ENCODE measurements at regions not wholly inside any gene's neighbourhood (a gene's known extent, or its start where the extent isn't known, plus 50 kb on each side); places are given as distances from the start of the nearest gene placed in this dataset.

- no peak for TF ChIP-seq RAD21 (IDR thresholded peaks at IDR 0.05; ENCODE audit: low read depth)
- TF ChIP-seq CREB1 (IDR thresholded peaks at IDR 0.05; ENCODE audit: low read depth): no peak
- no peak for TF ChIP-seq TCF12 (IDR thresholded peaks at IDR 0.05; ENCODE audit: low read depth)
- TF ChIP-seq YY1 (IDR thresholded peaks at IDR 0.05; ENCODE audit: low read depth): no peak
- TF ChIP-seq CEBPB (IDR thresholded peaks at IDR 0.05): no peak
Observed at GRCh38 chr16:59123479-59123878, 389.4 kb upstream of the GOT2 start.

GRCh38 chr16:59122262-59122537 lies 388.1 kb upstream of the GOT2 start:
- TF ChIP-seq YY1 (IDR thresholded peaks at IDR 0.05; ENCODE audit: low read depth): no peak
- no peak for TF ChIP-seq ZBTB7A (IDR thresholded peaks at IDR 0.05; ENCODE audit: low read depth)
- no peak for TF ChIP-seq CEBPB (IDR thresholded peaks at IDR 0.05)
- TF ChIP-seq CREB1 (IDR thresholded peaks at IDR 0.05; ENCODE audit: low read depth): no peak

- TF ChIP-seq TAF1 (IDR thresholded peaks at IDR 0.05; ENCODE audit: low read depth) (no peak), MAX (IDR thresholded peaks at IDR 0.05) (no peak), NFIC (IDR thresholded peaks at IDR 0.05) (no peak), USF1 (IDR thresholded peaks at IDR 0.05) (no peak), EGR1 (IDR thresholded peaks at IDR 0.05) (no peak), CEBPB (IDR thresholded peaks at IDR 0.05) (no peak), EP300 (IDR thresholded peaks at IDR 0.05; ENCODE audit: borderline replicate concordance) (no peak), TEAD4 (IDR thresholded peaks at IDR 0.05) (no peak), RAD21 (IDR thresholded peaks at IDR 0.05; ENCODE audit: low read depth) (no peak), YY1 (IDR thresholded peaks at IDR 0.05; ENCODE audit: low read depth) (no peak), TCF12 (IDR thresholded peaks at IDR 0.05; ENCODE audit: low read depth) (no peak), FOXM1 (IDR thresholded peaks at IDR 0.05; ENCODE audit: borderline replicate concordance, low read depth) (no peak), CREB1 (IDR thresholded peaks at IDR 0.05; ENCODE audit: low read depth) (no peak), ZBTB7A (IDR thresholded peaks at IDR 0.05; ENCODE audit: low read depth) (no peak), REST (IDR thresholded peaks at IDR 0.05; ENCODE audit: low read depth) (no peak)
Observed at GRCh38 chr16:59121411-59122261, 387.5 kb upstream of the GOT2 start.

- no peak for TF ChIP-seq USF1 (IDR thresholded peaks at IDR 0.05)
Observed at GRCh38 chr16:59116744-59117143, 382.6 kb upstream of the GOT2 start.

GRCh38 chr16:59114790-59115189 lies 380.7 kb upstream of the GOT2 start:
- TF ChIP-seq USF1 (IDR thresholded peaks at IDR 0.05) (no peak), NFIC (IDR thresholded peaks at IDR 0.05) (no peak), EP300 (IDR thresholded peaks at IDR 0.05; ENCODE audit: borderline replicate concordance) (no peak), MAX (IDR thresholded peaks at IDR 0.05) (no peak), RAD21 (IDR thresholded peaks at IDR 0.05; ENCODE audit: low read depth) (no peak), FOXM1 (IDR thresholded peaks at IDR 0.05; ENCODE audit: borderline replicate concordance, low read depth) (no peak), YY1 (IDR thresholded peaks at IDR 0.05; ENCODE audit: low read depth) (no peak), EGR1 (IDR thresholded peaks at IDR 0.05) (no peak), TEAD4 (IDR thresholded peaks at IDR 0.05) (no peak), TAF1 (IDR thresholded peaks at IDR 0.05; ENCODE audit: low read depth) (no peak), TCF12 (IDR thresholded peaks at IDR 0.05; ENCODE audit: low read depth) (no peak), CEBPB (IDR thresholded peaks at IDR 0.05) (no peak), CREB1 (IDR thresholded peaks at IDR 0.05; ENCODE audit: low read depth) (no peak), ZBTB7A (IDR thresholded peaks at IDR 0.05; ENCODE audit: low read depth) (no peak)

GRCh38 chr16:59113004-59113670 lies 379.0 kb upstream of the GOT2 start:
- TF ChIP-seq CREB1 (IDR thresholded peaks at IDR 0.05; ENCODE audit: low read depth) (no peak), ZBTB7A (IDR thresholded peaks at IDR 0.05; ENCODE audit: low read depth) (no peak), FOXM1 (IDR thresholded peaks at IDR 0.05; ENCODE audit: borderline replicate concordance, low read depth) (no peak), NFIC (IDR thresholded peaks at IDR 0.05) (no peak), RAD21 (IDR thresholded peaks at IDR 0.05; ENCODE audit: low read depth) (no peak), TCF12 (IDR thresholded peaks at IDR 0.05; ENCODE audit: low read depth) (no peak), YY1 (IDR thresholded peaks at IDR 0.05; ENCODE audit: low read depth) (no peak), TAF1 (IDR thresholded peaks at IDR 0.05; ENCODE audit: low read depth) (no peak), EGR1 (IDR thresholded peaks at IDR 0.05) (no peak), CEBPB (IDR thresholded peaks at IDR 0.05) (no peak), TEAD4 (IDR thresholded peaks at IDR 0.05) (no peak), EP300 (IDR thresholded peaks at IDR 0.05; ENCODE audit: borderline replicate concordance) (no peak), REST (IDR thresholded peaks at IDR 0.05; ENCODE audit: low read depth) (no peak), MAX (IDR thresholded peaks at IDR 0.05) (no peak)
